GM12892 (cell line): ENCODE measurements at regions not wholly inside any gene's neighbourhood (a gene's known extent, or its start where the extent isn't known, plus 50 kb on each side); places are given as distances from the start of the nearest gene placed in this dataset.

Experiments used
- POLR2A ChIP-seq: IDR thresholded peaks from 2 replicates; pipeline ENCODE4 v1.6.1; 2011; ENCODE audit warnings: low read depth, low read length, control low read depth
- POLR2AphosphoS5 ChIP-seq: IDR thresholded peaks from 2 replicates; pipeline ENCODE4 v1.6.1; 2011; ENCODE audit warnings: low read depth, low read length, control low read depth

GRCh38 chr6:73937805-73938204 lies 241.8 kb downstream of the CD109 start:
- TF ChIP-seq POLR2AphosphoS5 (no peak), POLR2A (no peak)
